ENCODE measurements at regions not wholly inside any gene's neighbourhood (a gene's known extent, or its start where the extent isn't known, plus 50 kb on each side); places are given as distances from the start of the nearest gene placed in this dataset.

DNA sequence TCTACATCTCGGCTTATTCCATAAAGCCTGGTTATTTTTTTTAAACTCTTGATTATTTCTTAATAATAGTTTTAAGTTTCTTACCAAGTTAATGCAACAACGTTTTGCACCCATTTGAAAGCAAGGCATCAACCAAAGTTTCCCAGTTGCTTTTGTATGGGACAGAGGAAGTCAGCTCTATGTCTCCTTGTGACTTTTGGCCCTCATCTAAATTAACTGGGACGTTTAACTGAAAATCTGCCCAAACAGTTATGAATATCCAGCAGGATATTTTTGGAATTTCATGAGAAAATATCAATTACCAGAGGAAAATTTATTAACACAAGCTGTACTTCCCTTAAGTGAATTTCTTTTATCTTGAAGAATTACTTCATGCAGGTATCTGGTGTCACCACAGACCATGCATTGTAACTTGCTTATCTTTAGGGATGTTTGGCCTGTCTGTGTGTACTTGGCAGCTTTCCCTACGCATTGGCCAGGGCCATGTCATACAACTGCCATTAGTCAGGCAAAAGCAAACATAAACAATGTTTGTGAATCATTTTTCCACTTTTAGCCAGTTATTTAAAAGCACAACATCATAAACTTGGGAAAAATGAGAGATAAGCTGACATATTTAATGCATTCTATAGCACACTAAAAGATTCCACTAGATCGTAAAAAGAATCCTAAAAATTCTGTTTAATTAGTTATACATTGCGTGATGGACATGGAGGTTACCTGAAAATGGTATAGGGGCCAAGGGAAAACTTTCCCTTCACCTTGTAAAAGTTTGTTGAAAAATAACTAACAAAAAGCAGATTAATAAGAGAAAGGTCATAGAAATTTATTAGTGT, 101.4 kb upstream of the PDE5A start (continued):
- TF ChIP-seq HOXA7 (CRISPR knock-in tag; IDR thresholded peaks at IDR 0.05; ENCODE audit: borderline replicate concordance) (no peak), ZBTB10 (tag by site-specific recombination; IDR thresholded peaks at IDR 0.05) (no peak), ZBTB44 (tag by site-specific recombination; IDR thresholded peaks at IDR 0.05) (peak; percentile 85), ZNF660 (tag by site-specific recombination; IDR thresholded peaks at IDR 0.05) (peak; percentile 42; the same call in 1 of the 2 replicates), ZNF473 (tag by site-specific recombination; IDR thresholded peaks at IDR 0.05) (no peak), ZNF132 (tag by site-specific recombination; IDR thresholded peaks at IDR 0.05; ENCODE audit: borderline replicate concordance) (no peak), ZNF335 (tag by site-specific recombination; conservative IDR thresholded peaks at IDR 0.05) (no peak), ZNF529 (tag by site-specific recombination; IDR thresholded peaks at IDR 0.05; ENCODE audit: insufficient replicate concordance) (no peak), SP7 (tag by site-specific recombination; IDR thresholded peaks at IDR 0.05) (peak; percentile 95), KLF17 (tag by site-specific recombination; IDR thresholded peaks at IDR 0.05) (peak; percentile 95), ZBTB26 (tag by site-specific recombination; optimal IDR thresholded peaks at IDR 0.05) (no peak), ZNF391 (tag by site-specific recombination; IDR thresholded peaks at IDR 0.05; ENCODE audit: borderline replicate concordance, low read depth) (peak; percentile 93; the same call in 1 of the 2 replicates), ZNF23 (tag by site-specific recombination; IDR thresholded peaks at IDR 0.05; ENCODE audit: borderline replicate concordance) (no peak), OSR2 (tag by site-specific recombination; IDR thresholded peaks at IDR 0.05) (peak; percentile 88), ZBTB11 (tag by site-specific recombination; conservative IDR thresholded peaks at IDR 0.05; ENCODE audit: low read depth) (no peak), ZNF658 (tag by site-specific recombination; IDR thresholded peaks at IDR 0.05) (no peak), ZNF148 (tag by site-specific recombination; IDR thresholded peaks at IDR 0.05; ENCODE audit: borderline replicate concordance) (no peak)
- TF ChIP-seq, protein P1, sequence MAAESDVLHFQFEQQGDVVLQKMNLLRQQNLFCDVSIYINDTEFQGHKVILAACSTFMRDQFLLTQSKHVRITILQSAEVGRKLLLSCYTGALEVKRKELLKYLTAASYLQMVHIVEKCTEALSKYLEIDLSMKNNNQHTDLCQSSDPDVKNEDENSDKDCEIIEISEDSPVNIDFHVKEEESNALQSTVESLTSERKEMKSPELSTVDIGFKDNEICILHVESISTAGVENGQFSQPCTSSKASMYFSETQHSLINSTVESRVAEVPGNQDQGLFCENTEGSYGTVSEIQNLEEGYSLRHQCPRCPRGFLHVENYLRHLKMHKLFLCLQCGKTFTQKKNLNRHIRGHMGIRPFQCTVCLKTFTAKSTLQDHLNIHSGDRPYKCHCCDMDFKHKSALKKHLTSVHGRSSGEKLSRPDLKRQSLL (tag by site-specific recombination; IDR thresholded peaks at IDR 0.05) = no peak

Measured in HEK293 (cell line).